SH-SY5Y (cell line): ENCODE measurements at regions not wholly inside any gene's neighbourhood (a gene's known extent, or its start where the extent isn't known, plus 50 kb on each side); places are given as distances from the start of the nearest gene placed in this dataset.

Experiments
- GATA2 ChIP-seq: IDR thresholded peaks from 2 replicates; pipeline ENCODE4 v1.6.1; 2011; ENCODE audit warnings: mild to moderate bottlenecking, low read depth, low read length
- GATA3 ChIP-seq: IDR thresholded peaks from 2 replicates; pipeline ENCODE4 v1.6.1; 2011; ENCODE audit warnings: low read depth, mild to moderate bottlenecking, low read length, moderate library complexity

DNA sequence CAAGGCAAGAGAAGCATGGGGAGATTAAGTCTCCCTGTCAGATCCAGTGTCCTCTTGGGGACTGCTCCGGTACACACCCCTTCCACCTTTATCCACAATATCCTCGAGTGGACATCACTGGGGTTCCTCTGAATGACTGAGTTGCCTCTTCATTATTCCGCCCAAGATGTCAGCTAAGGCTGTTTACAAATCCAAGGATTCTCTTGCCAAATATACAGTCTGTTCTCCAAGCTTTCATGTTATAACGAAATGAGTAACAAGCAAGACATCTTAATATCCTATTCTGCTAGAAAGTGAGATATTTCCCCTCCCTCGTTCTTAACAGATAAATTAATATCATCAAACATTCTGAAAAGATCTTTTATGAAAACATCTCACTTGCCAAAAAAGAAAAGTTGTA, 314.1 kb upstream of the IRX5 start:
- no peak for TF ChIP-seq GATA3
- no peak for TF ChIP-seq GATA2
